ENCODE measurements at regions not wholly inside any gene's neighbourhood (a gene's known extent, or its start where the extent isn't known, plus 50 kb on each side); places are given as distances from the start of the nearest gene placed in this dataset.

GRCh38 chr19:57027360-57027759, 92.4 kb upstream of the USP29 start:
- no peak overlapping the region for H3K4me3 ChIP-seq (ENCODE audit: extremely low read depth in 1 of 4, insufficient read depth in 2 of 4, low read depth in 3 of 4, low read length in 4 of 4)
- no peak overlapping the region for H3K14ac ChIP-seq (ENCODE audit: insufficient read length)
- H3K4ac ChIP-seq (replicated peaks; ENCODE audit: insufficient read length, low read depth, low read length) = no peak overlapping the region
- no peak overlapping the region for H4K91ac ChIP-seq (replicated peaks; ENCODE audit: insufficient read length, low read length)
- H3K23me2 ChIP-seq (ENCODE audit: low read depth, low read length) = no peaks in the 10 kb centered on the region
- no peaks in the 10 kb centered on the region for H3K27me3 ChIP-seq (replicated peaks in 1 of 4; ENCODE audit: control insufficient read depth in 3 of 4, extremely low read depth in 1 of 4, insufficient read depth in 3 of 4, low read length in 3 of 4)
- H3K79me2 ChIP-seq (ENCODE audit: control insufficient read depth in 1 of 2, insufficient read depth in 2 of 2, low read length in 2 of 2) = no peaks in the 10 kb centered on the region
- no peaks in the 10 kb centered on the region for H4K20me1 ChIP-seq (replicated peaks in 1 of 2; ENCODE audit: control insufficient read depth in 1 of 2, insufficient read depth in 2 of 2, low read length in 2 of 2)
- no peak overlapping the region for H2AK5ac ChIP-seq (ENCODE audit: low read depth, low read length)
- CTCF ChIA-PET (ENCODE audit: partially characterized antibody) = interaction anchor here (1.2 kb wide), 1 partner anchor 717 kb away, joined by 3 read pairs; no protein-coding TSS in a partner anchor
- FAIRE-seq (no peak), DNase-seq (ENCODE audit: low read depth in 1 of 2, low spot score in 2 of 2) (no peak)
- H3K18ac ChIP-seq (ENCODE audit: extremely low read depth, low read length) = no peak overlapping the region
- no peak overlapping the region for H3K56ac ChIP-seq (replicated peaks; ENCODE audit: insufficient read length, low read depth, low read length)
- peaks cover 63 to 80% of the 10 kb centered on the region in 2 experiments for H3K9me3 ChIP-seq (ENCODE audit: insufficient read depth in 2 of 2, low read depth in 1 of 2, low read length in 1 of 2)
- H4K5ac ChIP-seq (ENCODE audit: insufficient read length, low read depth, low read length) = no peak overlapping the region
- H3K4me1 ChIP-seq (replicated peaks in 1 of 4; ENCODE audit: control insufficient read depth in 3 of 4, insufficient read depth in 4 of 4, low read length in 3 of 4) = no peaks in the 10 kb centered on the region
- H3K9ac ChIP-seq (replicated peaks in 1 of 4; ENCODE audit: extremely low read depth in 1 of 4, low read depth in 3 of 4, low read length in 3 of 4) = no peak overlapping the region
- no peak overlapping the region for H2AFZ ChIP-seq (ENCODE audit: low read length)
- POLR2A ChIA-PET (ENCODE audit: partially characterized antibody) = no interaction called here
- H2BK20ac ChIP-seq (ENCODE audit: low read length) = no peak overlapping the region
- no peaks in the 10 kb centered on the region for H3K36me3 ChIP-seq (ENCODE audit: control insufficient read depth in 2 of 4, insufficient read depth in 4 of 4, low read length in 3 of 4)
- H2BK15ac ChIP-seq (ENCODE audit: low read length) = no peak overlapping the region
- no peak overlapping the region for H2BK12ac ChIP-seq (ENCODE audit: low read depth, low read length)
- H3K79me1 ChIP-seq (ENCODE audit: low read depth, low read length) = no peaks in the 10 kb centered on the region
- no peak overlapping the region for H4K8ac ChIP-seq (ENCODE audit: extremely low read depth, insufficient read depth, low read length)
- H3K27ac ChIP-seq (ENCODE audit: low read depth, low read length) = no peak overlapping the region
- no peak overlapping the region for H2BK120ac ChIP-seq (replicated peaks; ENCODE audit: low read depth, low read length)
- no peak overlapping the region for H3K23ac ChIP-seq (ENCODE audit: insufficient read length)
- H3K4me2 ChIP-seq (ENCODE audit: insufficient read depth in 1 of 2, low read depth in 2 of 2, low read length in 2 of 2) = no peak overlapping the region
- WGBS, 2 experiments (ENCODE audit: extremely low coverage in 1 of 2, insufficient coverage in 1 of 2, insufficient read length in 1 of 2, insufficient replicate concordance in 2 of 2, low coverage in 1 of 2, low lambda C conversion rate in 2 of 2, missing lambda C conversion rate in 1 of 2) = 88% methylated on average over 7 of the region's 7 CpGs; no CpG with 5 or more reads in 1 of the 2 experiments
- H2BK5ac ChIP-seq (ENCODE audit: low read depth, low read length) = no peak overlapping the region
- TF ChIP-seq POLR2AphosphoS5 (IDR thresholded peaks at IDR 0.05; ENCODE audit: low read depth, low read length) (no peak), CHD2 (IDR thresholded peaks at IDR 0.05; ENCODE audit: low read length) (no peak), ATF2 (IDR thresholded peaks at IDR 0.05; ENCODE audit: low read length) (no peak), NANOG (IDR thresholded peaks at IDR 0.05; ENCODE audit: insufficient read depth, low read depth, low read length, poor library complexity, severe bottlenecking) (no peak), CTBP2 (IDR thresholded peaks at IDR 0.05; ENCODE audit: borderline replicate concordance, insufficient read depth, insufficient read length, low read length) (no peak), TAF1 (IDR thresholded peaks at IDR 0.05; ENCODE audit: low read depth, low read length) (no peak), EZH2 (IDR thresholded peaks at IDR 0.05; ENCODE audit: low read depth, low read length, severe bottlenecking) (no peak), KDM1A (IDR thresholded peaks at IDR 0.05; ENCODE audit: borderline replicate concordance, low read length) (no peak), E2F6 (IDR thresholded peaks at IDR 0.05) (no peak), TAF7 (optimal IDR thresholded peaks at IDR 0.05; ENCODE audit: borderline replicate concordance, low read depth, low read length) (no peak), RNF2 (IDR thresholded peaks at IDR 0.05; ENCODE audit: borderline replicate concordance, low read depth, low read length, missing control alignments, poor library complexity, severe bottlenecking) (no peak), MAFK (IDR thresholded peaks at IDR 0.05; ENCODE audit: low read depth, low read length) (no peak)
